IMR-90 (cell line): ENCODE measurements at regions not wholly inside any gene's neighbourhood (a gene's known extent, or its start where the extent isn't known, plus 50 kb on each side); places are given as distances from the start of the nearest gene placed in this dataset.

Experiments
- ATAC-seq: fragments of 200-7000 bp; cut with Tn5 transposase; 2 replicates; pipeline ENCODE4 v1.9.1; 2020; ENCODE audit warnings: low read depth, mild to moderate bottlenecking, moderate library complexity
- BruUV-seq: library from RNA; stranded (reverse); fragments of 400-500 nt; replicated peaks from 2 replicates; lab custom pipeline; 2021; lab: Mats Ljungman, UMichigan
- CTCF ChIA-PET: fragments of 300-600 bp; formaldehyde crosslinking; extraction: SDS; loops from one replicate; lab custom pipeline; 2021; ENCODE audit warnings: antibody characterized with exemption; lab: Yijun Ruan, JAX
- POLR2A ChIA-PET: fragments of 300-600 bp; sonication (Branson Sonifier 250); formaldehyde crosslinking; loops from one replicate; lab custom pipeline; 2022; ENCODE audit warnings: antibody characterized with exemption; ENCODE audit not compliant: unreplicated experiment; lab: Charles Lee
- DNase-seq: peaks from one replicate; pipeline ENCODE4 v3.0.0; 2013
- H2AFZ ChIP-seq: replicated peaks from 2 replicates; pipeline ENCODE3; 2013; ENCODE audit warnings: low read length, mild to moderate bottlenecking; ENCODE audit not compliant: poor library complexity
- H2AK5ac ChIP-seq: 2 replicates; pipeline ENCODE4 v1.6.1; 2013; ENCODE audit warnings: low read depth, low read length, inconsistent platforms
- H2AK9ac ChIP-seq: replicated peaks from 2 replicates; pipeline ENCODE3; 2013; ENCODE audit warnings: mild to moderate bottlenecking, low read depth, low read length, moderate library complexity; ENCODE audit not compliant: poor library complexity
- H2BK120ac ChIP-seq: 2 replicates; pipeline ENCODE4 v1.6.1; 2013; ENCODE audit warnings: low read depth, low read length, inconsistent platforms
- H2BK15ac ChIP-seq: 3 replicates; pipeline ENCODE4 v1.6.1; 2013; ENCODE audit warnings: low read depth, low read length, inconsistent platforms
- H2BK20ac ChIP-seq: 2 replicates; pipeline ENCODE4 v1.6.1; 2013; ENCODE audit warnings: low read depth, mild to moderate bottlenecking, inconsistent platforms, low read length, moderate library complexity
- H2BK5ac ChIP-seq: 2 replicates; pipeline ENCODE4 v1.6.1; 2013; ENCODE audit warnings: mild to moderate bottlenecking, low read depth, low read length, inconsistent platforms; ENCODE audit not compliant: poor library complexity, severe bottlenecking
- H3K14ac ChIP-seq: replicated peaks from 2 replicates; pipeline ENCODE4 v1.6.1; 2013; ENCODE audit warnings: low read depth, low read length, inconsistent platforms
- H3K18ac ChIP-seq: 2 replicates; pipeline ENCODE4 v1.6.1; 2013; ENCODE audit warnings: low read depth, low read length, control low read depth
- H3K23ac ChIP-seq: 2 replicates; pipeline ENCODE4 v1.6.1; 2013; ENCODE audit warnings: low read depth, low read length, inconsistent platforms
- H3K27ac ChIP-seq: 2 replicates; pipeline ENCODE4 v1.5.1; 2013; ENCODE audit warnings: mild to moderate bottlenecking, control low read depth, low read length; ENCODE audit not compliant: insufficient read depth
- H3K27me3 ChIP-seq: 2 replicates; pipeline ENCODE4 v1.6.1; 2013; ENCODE audit warnings: low read length; ENCODE audit not compliant: control insufficient read depth, insufficient read depth
- H3K36me3 ChIP-seq: 2 replicates; pipeline ENCODE4 v1.6.1; 2013; ENCODE audit warnings: low read length, mixed read lengths; ENCODE audit not compliant: control insufficient read depth, insufficient read depth
- H3K4ac ChIP-seq: 2 replicates; pipeline ENCODE4 v1.6.1; 2013; ENCODE audit warnings: low read depth, low read length, inconsistent platforms
- H3K4me1 ChIP-seq: 2 replicates; pipeline ENCODE4 v1.6.1; 2013; ENCODE audit warnings: low read length, mixed read lengths; ENCODE audit not compliant: control insufficient read depth, insufficient read depth
- H3K4me2 ChIP-seq: 2 replicates; pipeline ENCODE4 v1.6.1; 2013; ENCODE audit warnings: low read depth, mild to moderate bottlenecking, control low read depth, low read length, moderate library complexity
- H3K4me3 ChIP-seq: 2 replicates; pipeline ENCODE4 v1.5.1; 2013; ENCODE audit warnings: low read depth, mild to moderate bottlenecking, control low read depth, low read length, moderate library complexity; ENCODE audit not compliant: insufficient read depth
- H3K56ac ChIP-seq: 2 replicates; pipeline ENCODE4 v1.6.1; 2013; ENCODE audit warnings: low read length, inconsistent platforms; ENCODE audit not compliant: insufficient read depth; ENCODE audit errors: extremely low read depth
- H3K79me1 ChIP-seq, 2 experiments: 2 replicates each; pipeline ENCODE4 v1.6.1; 2013; ENCODE audit warnings: low read length in 2 of 2, inconsistent platforms in 1 of 2, low read depth in 1 of 2
- H3K9ac ChIP-seq: 2 replicates; pipeline ENCODE4 v1.6.1; 2013; ENCODE audit warnings: low read depth, low read length, control low read depth
- H3K9me1 ChIP-seq: 2 replicates; pipeline ENCODE4 v1.6.1; 2013; ENCODE audit warnings: low read length, inconsistent platforms; ENCODE audit not compliant: insufficient read depth
- H3K9me3 ChIP-seq: 2 replicates; pipeline ENCODE4 v1.6.1; 2013; ENCODE audit warnings: low read length; ENCODE audit not compliant: control insufficient read depth, insufficient read depth
- H4K20me1 ChIP-seq: 2 replicates; pipeline ENCODE4 v1.6.1; 2013; ENCODE audit warnings: low read length, inconsistent platforms; ENCODE audit not compliant: insufficient read depth
- H4K5ac ChIP-seq: 2 replicates; pipeline ENCODE4 v1.6.1; 2013; ENCODE audit warnings: mild to moderate bottlenecking, low read depth, low read length, control low read depth
- H4K8ac ChIP-seq, 2 experiments: 2 replicates each; pipeline ENCODE4 v1.6.1; 2013; ENCODE audit warnings: low read depth in 2 of 2, low read length in 2 of 2, control low read depth in 1 of 2, inconsistent platforms in 1 of 2
- H4K91ac ChIP-seq: 2 replicates; pipeline ENCODE4 v1.6.1; 2013; ENCODE audit warnings: low read depth, low read length, inconsistent platforms; ENCODE audit not compliant: insufficient read depth
- BHLHE40 ChIP-seq: fragments of 150-350 bp; IDR thresholded peaks from 2 replicates; pipeline ENCODE4 v1.6.1; 2016; ENCODE audit warnings: mild to moderate bottlenecking, low read depth, low read length
- CEBPB ChIP-seq: IDR thresholded peaks from 2 replicates; pipeline ENCODE4 v1.6.1; 2012; ENCODE audit warnings: low read depth, low read length, improper control_type of control experiment
- CHD1 ChIP-seq: IDR thresholded peaks from 2 replicates; pipeline ENCODE4 v1.6.1; 2012; ENCODE audit warnings: low read depth, low read length, improper control_type of control experiment
- CTCF ChIP-seq: conservative IDR thresholded peaks from 2 replicates; pipeline ENCODE4 v1.5.1; 2012; ENCODE audit warnings: mild to moderate bottlenecking, low read depth, low read length, improper control_type of control experiment
- ELK1 ChIP-seq: fragments of 150-350 bp; IDR thresholded peaks from 2 replicates; pipeline ENCODE4 v1.6.1; 2016; ENCODE audit warnings: low read depth, mild to moderate bottlenecking, low read length, moderate library complexity, borderline replicate concordance
- FOS ChIP-seq: fragments of 150-350 bp; IDR thresholded peaks from 2 replicates; pipeline ENCODE4 v1.6.1; 2016; ENCODE audit warnings: low read depth, low read length
- MAFK ChIP-seq: IDR thresholded peaks from 2 replicates; pipeline ENCODE4 v1.6.1; 2012; ENCODE audit warnings: low read depth, low read length, improper control_type of control experiment
- MAZ ChIP-seq: IDR thresholded peaks from 2 replicates; pipeline ENCODE4 v1.6.1; 2012; ENCODE audit warnings: low read depth, mild to moderate bottlenecking, low read length, improper control_type of control experiment, moderate library complexity, borderline replicate concordance
- MXI1 ChIP-seq: IDR thresholded peaks from 2 replicates; pipeline ENCODE4 v1.6.1; 2012; ENCODE audit warnings: low read depth, mild to moderate bottlenecking, low read length, moderate library complexity, borderline replicate concordance
- NFE2L2 ChIP-seq: fragments of 150-350 bp; IDR thresholded peaks from 2 replicates; pipeline ENCODE4 v1.6.1; 2016; ENCODE audit warnings: low read depth, mild to moderate bottlenecking, low read length
- POLR2A ChIP-seq: IDR thresholded peaks from 2 replicates; pipeline ENCODE4 v1.6.1; 2012; ENCODE audit warnings: mild to moderate bottlenecking, low read depth, low read length
- RAD21 ChIP-seq: IDR thresholded peaks from 2 replicates; pipeline ENCODE4 v1.6.1; 2012; ENCODE audit warnings: low read length, improper control_type of control experiment
- RCOR1 ChIP-seq: IDR thresholded peaks from 2 replicates; pipeline ENCODE4 v1.6.1; 2012; ENCODE audit warnings: mild to moderate bottlenecking, low read length, improper control_type of control experiment; ENCODE audit not compliant: insufficient replicate concordance
- RFX5 ChIP-seq: IDR thresholded peaks from 2 replicates; pipeline ENCODE4 v1.8.0; 2012; ENCODE audit warnings: low read depth, mild to moderate bottlenecking, low read length, moderate library complexity
- SMC3 ChIP-seq: fragments of 150-350 bp; IDR thresholded peaks from 2 replicates; pipeline ENCODE4 v1.6.1; 2016; ENCODE audit warnings: low read depth, mild to moderate bottlenecking, antibody characterized with exemption, low read length, moderate library complexity
- USF2 ChIP-seq: fragments of 150-350 bp; IDR thresholded peaks from 2 replicates; pipeline ENCODE4 v1.6.1; 2017; ENCODE audit warnings: mild to moderate bottlenecking, antibody characterized with exemption, low read length, low read depth
- WGBS, 2 experiments: methylation state at CpG; one replicate each; pipeline versions ENCODE4 v1.1.5 to v1.1.7; 2013; ENCODE audit warnings: missing lambda C conversion rate in 2 of 2; ENCODE audit not compliant: insufficient read length in 1 of 2; ENCODE audit errors: extremely low coverage in 2 of 2; 5-methylcytosine and 5-hydroxymethylcytosine counted together
- dilution Hi-C: fragments of 300-500 bp; cut with HindIII; formaldehyde crosslinking; loops from one replicate; pipeline ENCODE4 v1.14.3; 2018; ENCODE audit warnings: low sequenced_read_pairs; ENCODE audit not compliant: unreplicated experiment
- in situ Hi-C: fragments of 300-500 bp; cut with MboI; formaldehyde crosslinking; loops from 3 replicates; pipeline ENCODE4 v1.14.3; 2019; ENCODE audit warnings: low sequenced_read_pairs, inconsistent platforms, mixed read lengths
- intact Hi-C: fragments of 100-400 bp; cut with micrococcal nuclease; formaldehyde crosslinking; loops from 2 replicates; pipeline ENCODE4 v1.10.0; 2022

- no CpG with 5 or more reads among the region's 14 CpGs for WGBS, 2 experiments
- Histone ChIP-seq H3K4me3 (no peak overlapping the region), H3K18ac (no peak overlapping the region), H2AK5ac (no peak overlapping the region), H3K27me3 (peaks cover 4% of the 10 kb centered on the region; the same call in 1 of the 2 replicates), H3K56ac (no peak overlapping the region), H2BK5ac (no peak overlapping the region), H3K4ac (no peak overlapping the region), H2BK15ac (no peak overlapping the region), H3K4me2 (no peak overlapping the region), H4K8ac (no peak overlapping the region), H3K36me3 (no peaks in the 10 kb centered on the region), H4K91ac (no peak overlapping the region), H3K27ac (no peak overlapping the region), H3K79me1 (no peaks in the 10 kb centered on the region), H3K23ac (no peak overlapping the region), H3K9me1 (no peaks in the 10 kb centered on the region), H3K14ac (no peak overlapping the region), H3K9me3 (no peaks in the 10 kb centered on the region), H2BK20ac (no peak overlapping the region), H2AFZ (no peak overlapping the region), H4K20me1 (no peaks in the 10 kb centered on the region), H2BK120ac (no peak overlapping the region), H2AK9ac (no peak overlapping the region), H4K5ac (no peak overlapping the region), H3K9ac (no peak overlapping the region), H3K4me1 (no peaks in the 10 kb centered on the region)
- dilution Hi-C loops (no loop called here), intact Hi-C loops (no loop called here), in situ Hi-C loops (no loop called here)
- ATAC-seq = no peak
- CTCF ChIA-PET = interaction anchor here (0.6 kb wide), 1 partner anchor 44 kb away, joined by 5 read pairs; no protein-coding TSS in a partner anchor
- no peak for DNase-seq
- no TSS peak for BruUV-seq
- no peak for TF ChIP-seq CEBPB
- no peak for TF ChIP-seq RAD21
- no peak for TF ChIP-seq MXI1
- TF ChIP-seq ELK1 = no peak
- no peak for TF ChIP-seq RCOR1
- TF ChIP-seq USF2 = no peak
- TF ChIP-seq MAZ = no peak
- TF ChIP-seq SMC3 = no peak
- TF ChIP-seq NFE2L2 = no peak
- TF ChIP-seq FOS = no peak
- TF ChIP-seq CHD1 = no peak
- no peak for TF ChIP-seq RFX5
- no peak for TF ChIP-seq BHLHE40
- no peak for TF ChIP-seq CTCF
- no peak for TF ChIP-seq POLR2A
- TF ChIP-seq MAFK = no peak
- POLR2A ChIA-PET = no interaction called here
Measured at GRCh38 chr7:155404976-155405375, 53.0 kb upstream of the EN2 start.
